GM21515 (cell line): ENCODE measurements at regions not wholly inside any gene's neighbourhood (a gene's known extent, or its start where the extent isn't known, plus 50 kb on each side); places are given as distances from the start of the nearest gene placed in this dataset.
"Not testable (repeated sequence)": the region's sequence is repeated elsewhere in the genome, so short reads cannot be mapped to it uniquely, and the experiment has no call there.

Experiments
- ATAC-seq: cut with Tn5 transposase; IDR thresholded peaks from one replicate; pipeline ENCODE4 v1.9.1; 2021; ENCODE audit not compliant: unreplicated experiment

- ATAC-seq = no peak
These were observed 136.7 kb upstream of the LRIG3 start for GRCh38 chr12:59056966-59057365.

DNA sequence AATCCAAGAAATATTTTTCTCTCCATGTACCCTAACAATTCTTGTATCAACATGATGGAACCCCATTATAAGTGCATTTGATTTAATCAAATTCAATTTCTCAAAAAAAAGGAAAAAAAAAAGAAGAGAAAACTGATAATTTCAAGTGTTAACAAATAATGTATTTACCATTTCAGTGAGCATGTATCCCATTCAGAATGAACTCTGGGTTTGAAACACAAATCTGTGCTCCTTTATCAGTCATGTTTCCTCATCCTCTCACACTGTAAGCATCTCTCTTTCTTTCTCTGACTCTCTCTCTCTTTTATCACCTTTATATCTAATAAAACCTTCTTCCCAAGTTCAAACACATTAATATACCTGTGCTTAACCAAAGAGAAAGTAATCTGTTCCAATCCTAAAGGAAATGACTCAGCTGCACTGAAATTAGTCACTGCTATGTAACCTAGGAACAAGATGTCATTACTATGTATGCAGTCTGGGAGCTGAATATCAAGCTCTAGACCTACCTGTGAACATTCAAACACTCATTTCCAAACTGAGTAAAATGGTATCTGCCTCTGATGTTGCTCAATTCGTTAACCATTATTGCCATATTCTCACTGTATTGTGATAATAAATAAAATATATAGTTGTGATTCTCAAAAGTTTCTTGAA lies 135.0 kb upstream of the LRIG3 start:
- no peak for ATAC-seq

DNA sequence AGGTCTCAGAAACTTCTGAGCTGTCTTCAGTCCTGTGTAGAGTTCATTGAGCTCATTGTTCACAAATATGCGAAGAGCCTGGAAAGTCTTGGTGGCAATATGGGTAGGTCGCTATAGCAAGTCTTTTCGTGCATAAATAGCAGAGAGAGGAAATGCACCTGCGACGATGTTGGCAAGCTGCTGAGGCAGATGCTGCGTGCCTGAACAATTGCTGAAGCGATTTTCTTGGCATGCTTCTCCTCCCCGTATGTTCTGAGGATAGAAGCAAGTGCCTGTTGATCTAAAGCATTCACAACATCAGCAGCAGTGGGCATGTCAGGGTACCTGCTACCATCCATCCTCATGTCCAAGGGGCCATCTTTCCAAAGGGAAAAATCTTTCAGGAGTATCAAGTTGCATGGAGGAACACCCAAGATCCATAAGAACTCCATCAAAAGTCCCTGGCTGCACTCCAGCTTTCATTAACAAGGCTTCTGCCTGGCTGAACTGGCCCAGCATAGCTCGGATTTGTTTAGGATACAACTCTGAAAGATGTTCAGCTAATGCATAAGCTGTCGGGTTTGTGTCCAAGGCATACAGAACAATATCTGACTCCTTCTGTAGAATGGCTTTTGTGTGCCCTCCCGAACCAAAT lies 133.1 kb upstream of the LRIG3 start:
- not testable (repeated sequence) for ATAC-seq

DNA sequence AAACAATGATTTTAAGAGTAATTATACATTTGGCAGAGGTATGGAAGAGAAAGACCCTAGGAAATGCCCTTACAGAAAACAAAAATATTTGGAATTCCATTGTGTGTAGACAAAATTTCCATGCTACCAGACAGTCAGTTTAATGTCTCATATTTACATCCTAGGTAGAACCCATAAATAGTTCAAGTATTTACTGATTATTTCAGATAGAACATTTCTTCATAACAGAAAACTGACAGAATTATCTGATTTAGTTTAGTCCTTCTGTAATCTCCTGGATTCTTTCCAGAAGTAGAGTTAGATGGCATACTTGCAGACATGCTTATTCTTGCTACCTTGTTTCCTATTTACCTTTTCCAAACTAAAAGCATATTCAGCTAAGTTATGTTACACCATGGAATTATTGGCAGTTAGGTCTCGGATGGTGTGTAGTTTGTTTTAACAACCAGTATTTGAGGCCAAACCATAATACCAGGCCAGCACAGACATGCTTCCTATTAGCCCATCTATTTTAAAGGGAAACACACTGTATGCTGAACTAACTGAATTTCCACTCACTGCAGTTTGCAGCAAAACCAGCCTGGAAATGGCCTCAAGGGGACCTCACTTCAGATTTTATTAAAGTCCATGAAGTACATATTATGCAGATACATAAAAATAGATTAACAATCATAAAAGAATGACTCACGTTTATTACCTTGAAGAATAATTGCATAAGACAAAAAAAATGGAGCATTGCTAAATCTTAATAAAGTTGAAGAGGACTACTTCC lies 126.6 kb upstream of the LRIG3 start:
- no peak for ATAC-seq

DNA sequence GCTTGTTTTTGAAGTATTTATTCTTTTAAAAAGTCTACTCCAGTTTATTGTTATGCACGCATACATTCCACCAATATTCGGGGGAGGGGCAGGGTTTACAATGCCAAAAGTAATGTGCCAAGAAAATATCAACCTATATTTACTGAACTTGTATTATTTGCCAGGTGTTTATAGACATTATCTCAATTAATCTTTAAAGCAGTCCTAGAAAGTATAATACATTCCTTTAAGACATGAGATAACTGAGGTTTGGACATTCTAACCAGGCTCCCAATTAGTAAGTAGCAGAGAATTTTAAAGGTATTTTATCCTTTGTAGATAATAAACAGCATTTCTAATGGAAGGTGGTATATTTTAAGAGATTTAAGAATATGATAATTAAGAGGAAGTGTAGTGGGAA lies 124.5 kb upstream of the LRIG3 start:
- ATAC-seq = no peak

DNA sequence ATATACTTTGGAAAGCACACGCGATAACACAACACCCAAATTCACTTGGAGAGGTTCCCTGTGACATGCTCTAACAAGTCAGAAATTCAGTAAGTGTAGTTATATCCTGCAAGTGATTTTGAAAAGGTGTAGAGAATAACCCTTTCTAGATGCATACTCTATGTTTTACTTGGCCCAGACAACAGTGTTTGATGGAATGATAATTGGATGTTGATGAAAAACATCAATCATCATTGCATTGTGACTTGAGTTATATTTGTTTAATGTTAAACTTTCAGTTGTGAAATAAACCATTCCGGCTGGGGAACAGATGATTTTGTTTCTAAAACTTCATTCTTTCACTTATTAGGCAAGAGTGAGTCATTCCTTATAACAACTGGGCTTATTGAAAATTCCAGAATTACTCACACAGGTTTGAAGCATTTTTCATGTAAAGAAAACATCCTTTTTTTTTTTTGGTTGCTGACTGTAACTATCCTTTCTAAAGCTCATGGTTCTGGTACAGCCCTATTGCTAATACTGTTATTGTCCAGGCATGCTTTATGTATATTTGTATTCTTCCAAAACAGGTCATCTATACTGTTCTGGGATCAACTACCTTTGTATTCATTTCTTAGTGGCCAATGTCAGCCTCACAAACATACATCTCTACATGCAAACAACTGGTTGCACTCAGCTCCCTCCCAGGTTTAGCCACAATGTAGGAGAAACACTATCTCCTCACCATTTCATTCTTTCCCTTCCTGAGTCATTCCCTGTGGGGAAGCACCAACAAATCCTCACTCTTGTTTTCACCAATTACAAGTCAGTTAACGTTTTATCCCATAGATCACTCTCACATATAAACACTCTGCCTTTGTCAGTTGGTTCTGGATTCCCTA lies 121.2 kb upstream of the LRIG3 start:
- ATAC-seq = no peak

GRCh38 chr12:59040656-59041055 lies 120.4 kb upstream of the LRIG3 start:
- ATAC-seq = no peak

DNA sequence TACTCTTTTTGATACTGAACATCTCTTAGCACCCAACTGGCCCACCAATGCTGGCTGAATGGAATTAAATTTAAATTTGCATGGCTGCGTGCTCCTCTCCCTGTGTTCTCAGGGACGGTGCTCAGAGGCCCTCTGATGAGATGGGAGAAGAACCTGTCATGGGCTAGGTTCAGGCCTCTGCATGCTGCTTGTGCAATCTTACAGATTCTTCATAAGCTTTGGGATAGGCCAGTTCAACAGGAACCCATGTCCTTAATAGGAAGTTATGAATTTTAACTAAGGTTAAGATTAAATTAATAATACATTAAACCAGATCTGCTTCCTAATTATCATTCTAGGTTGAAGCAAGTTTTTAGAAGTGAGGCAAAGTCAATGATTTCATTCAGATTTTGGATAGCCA lies 119.7 kb upstream of the LRIG3 start:
- no peak for ATAC-seq

- no peak for ATAC-seq
These were observed 118.7 kb upstream of the LRIG3 start for GRCh38 chr12:59039005-59039404.

- no peak for ATAC-seq
These were observed 116.9 kb upstream of the LRIG3 start for GRCh38 chr12:59036973-59037762.

DNA sequence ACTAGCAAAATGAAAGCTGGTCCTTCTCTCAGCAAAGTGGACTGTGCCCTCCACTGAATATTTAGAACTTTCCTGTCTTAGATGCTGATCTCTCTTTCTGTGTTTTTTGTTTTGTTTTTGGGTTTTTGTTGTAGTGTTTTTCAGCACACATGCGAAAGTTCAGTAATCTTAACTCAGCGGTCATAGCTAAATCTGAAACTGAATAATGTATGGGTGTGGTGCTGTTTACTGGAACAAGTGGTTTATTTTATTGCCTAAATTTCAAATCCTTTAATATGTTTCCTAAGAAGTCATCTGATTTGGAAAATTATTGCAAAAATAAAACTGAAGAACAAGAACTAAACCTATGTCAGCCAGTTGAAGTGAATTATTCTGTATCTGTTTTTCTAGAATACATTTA lies 116.0 kb upstream of the LRIG3 start:
- no peak for ATAC-seq

DNA sequence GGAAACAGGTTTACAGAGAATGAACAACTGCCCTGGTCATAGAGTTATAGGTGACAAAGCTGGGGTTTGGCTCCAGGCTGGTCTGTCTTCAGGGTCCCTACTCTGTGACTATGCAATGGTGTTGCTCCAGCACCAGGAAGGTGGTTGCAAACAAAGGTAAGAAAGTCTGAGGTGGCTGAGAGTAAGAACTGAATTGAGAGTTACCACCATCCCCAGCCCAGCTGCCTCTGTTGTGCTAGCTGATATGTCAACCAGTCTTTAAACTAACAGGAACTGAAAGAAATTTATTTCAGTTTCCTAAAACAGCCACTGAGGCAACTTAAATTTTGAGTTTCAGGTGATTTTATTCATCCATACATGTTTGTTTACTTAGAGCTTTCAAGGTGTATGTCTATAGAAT lies 111.0 kb upstream of the LRIG3 start:
- no peak for ATAC-seq

- ATAC-seq = no peak
These were observed 110.1 kb upstream of the LRIG3 start for GRCh38 chr12:59030415-59030814.

GRCh38 chr12:59027199-59027598 lies 106.9 kb upstream of the LRIG3 start:
- ATAC-seq = no peak

DNA sequence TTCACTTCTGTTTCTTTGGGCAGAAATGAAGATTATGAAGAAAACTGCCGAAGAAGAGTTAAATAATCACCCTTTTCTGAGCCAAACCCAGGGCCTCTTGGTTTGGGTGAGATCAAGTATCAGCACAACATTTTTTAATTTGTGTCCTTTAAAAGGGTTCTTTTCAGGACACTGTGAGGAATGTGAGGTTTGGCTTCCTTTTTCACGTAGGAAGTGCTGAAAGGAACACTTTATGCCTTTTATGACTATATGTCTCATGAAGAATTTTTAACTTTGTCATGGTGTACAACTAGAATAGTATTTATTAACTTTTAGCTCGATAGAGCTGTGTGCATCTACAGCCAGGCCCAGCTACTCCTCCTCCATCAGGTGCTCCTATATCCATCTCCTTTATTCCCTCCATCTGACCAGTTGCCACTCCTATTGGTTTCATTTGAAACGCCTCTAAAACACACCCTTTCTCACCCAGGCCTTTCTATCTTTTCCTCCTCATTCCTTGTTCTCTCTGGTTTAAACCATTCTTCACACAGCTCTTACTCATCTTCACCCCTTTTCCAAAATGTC lies 103.6 kb upstream of the LRIG3 start:
- no peak for ATAC-seq

DNA sequence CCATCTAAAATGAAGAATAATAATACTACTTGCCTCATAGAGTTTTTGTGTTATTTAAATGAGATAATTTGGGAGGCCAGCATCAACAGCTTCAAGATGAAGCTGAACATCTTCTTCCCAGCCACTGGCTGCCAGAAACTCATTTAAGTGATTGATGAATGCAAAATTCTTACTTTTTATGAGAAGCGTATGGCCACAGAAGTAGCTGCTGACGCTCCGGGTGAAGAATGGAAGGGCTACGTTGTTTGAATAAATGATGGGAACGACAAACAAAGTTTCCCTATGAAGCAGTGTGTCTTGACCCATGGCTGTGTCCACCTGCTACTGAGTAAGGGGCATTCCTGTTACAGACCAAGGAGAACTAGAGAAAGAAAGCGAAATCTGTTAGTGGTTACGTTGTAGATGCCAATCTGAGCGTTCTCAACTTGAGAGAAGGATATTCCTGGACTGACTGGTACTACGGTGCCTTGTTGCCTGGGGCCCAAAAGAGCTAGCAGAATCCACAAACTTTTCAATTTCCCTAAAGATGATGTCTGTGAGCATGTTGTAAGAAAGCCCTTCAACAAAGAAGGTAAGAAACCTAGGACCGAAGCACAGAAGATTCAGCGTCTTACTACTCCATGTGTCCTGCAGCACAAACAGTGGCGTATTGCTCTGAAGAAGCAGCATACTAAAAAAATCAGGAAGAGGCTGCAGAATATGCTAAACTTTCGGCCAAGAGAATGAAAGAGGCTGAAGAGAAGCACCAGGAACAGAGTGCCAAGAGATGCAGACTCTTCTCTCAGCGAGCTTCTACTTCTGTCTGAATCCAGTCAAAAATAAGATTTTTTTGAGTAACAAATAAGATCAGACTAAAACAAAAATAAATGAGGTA lies 100.0 kb upstream of the LRIG3 start:
- no peak for ATAC-seq

- ATAC-seq = no peak
These were observed 94.6 kb upstream of the LRIG3 start for GRCh38 chr12:59014885-59015284.

DNA sequence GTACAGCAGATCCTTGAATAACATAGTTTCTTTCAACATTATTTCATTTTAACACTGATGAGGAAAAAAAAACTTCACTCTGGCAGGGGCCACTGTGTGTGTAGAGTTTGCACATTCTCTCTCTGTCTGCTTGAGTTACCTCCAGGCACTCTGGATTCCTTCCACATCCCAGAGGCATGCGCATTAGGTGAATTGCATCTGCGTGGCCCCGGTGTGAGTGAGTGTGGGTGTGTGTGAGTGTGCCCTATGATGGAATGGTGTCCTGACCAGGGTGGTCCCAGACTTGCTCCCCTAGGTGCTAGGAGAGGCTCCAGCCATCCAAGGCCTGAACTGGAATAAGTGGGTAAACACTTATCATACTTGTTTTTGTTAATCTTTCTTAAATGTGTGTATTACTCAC lies 90.6 kb upstream of the LRIG3 start:
- no peak for ATAC-seq

DNA sequence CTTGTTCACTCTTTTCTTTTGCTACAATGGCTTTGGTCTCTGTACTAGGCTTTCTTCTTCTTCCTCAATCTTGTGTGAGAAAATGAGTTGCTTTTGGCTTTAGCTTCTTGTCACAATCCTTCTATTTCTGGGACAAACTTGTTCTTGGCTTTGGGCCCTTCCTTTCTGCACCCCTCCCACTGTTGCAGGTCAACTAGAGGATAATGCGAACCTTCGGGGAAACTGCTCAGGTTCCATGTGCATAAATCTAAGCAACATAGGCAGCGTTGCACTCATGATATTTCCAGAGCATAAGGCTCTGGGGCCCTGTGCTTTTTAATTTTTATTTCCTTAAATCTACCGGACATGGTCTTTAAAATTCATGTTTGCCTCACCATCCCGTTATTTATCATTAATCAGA lies 89.8 kb upstream of the LRIG3 start:
- ATAC-seq = no peak
